ENCODE measurements at regions not wholly inside any gene's neighbourhood (a gene's known extent, or its start where the extent isn't known, plus 50 kb on each side); places are given as distances from the start of the nearest gene placed in this dataset.

- DNase-seq = peak in 1 of 4 experiments; percentile 1
Observed at GRCh38 chr5:86880785-86881492, 263.2 kb downstream of the COX7C start.

- DNase-seq = no peak
Observed at GRCh38 chr5:86881493-86882090, 263.9 kb downstream of the COX7C start.

- no peak for DNase-seq
Observed at GRCh38 chr5:86884608-86885007, 266.9 kb downstream of the COX7C start.

- DNase-seq = no peak
Observed at GRCh38 chr5:86885011-86885410, 267.3 kb downstream of the COX7C start.

- DNase-seq = no peak
Observed at GRCh38 chr5:86885489-86886230, 267.9 kb downstream of the COX7C start.

GRCh38 chr5:86890375-86890774, 272.6 kb downstream of the COX7C start:
- no peak for DNase-seq

- no peak for DNase-seq
Observed at GRCh38 chr5:86894056-86894455, 276.3 kb downstream of the COX7C start.

- DNase-seq = no peak
Observed at GRCh38 chr5:86896916-86897315, 279.2 kb downstream of the COX7C start.

- no peak for DNase-seq
Observed at GRCh38 chr5:86909418-86910295, 291.9 kb downstream of the COX7C start.

- DNase-seq = no peak
Observed at GRCh38 chr5:86917117-86917579, 299.4 kb downstream of the COX7C start.

- DNase-seq = no peak
Observed at GRCh38 chr5:86918246-86918645, 300.5 kb downstream of the COX7C start.

GRCh38 chr5:86926033-86926432, 308.3 kb downstream of the COX7C start:
- no peak for DNase-seq

GRCh38 chr5:86929123-86929766, 311.5 kb downstream of the COX7C start:
- no peak for DNase-seq

- no peak for DNase-seq
Observed at GRCh38 chr5:86951761-86952160, 315.9 kb upstream of the RASA1 start.

- no peak for DNase-seq
Observed at GRCh38 chr5:86964889-86965288, 302.8 kb upstream of the RASA1 start.

- no peak for DNase-seq
Observed at GRCh38 chr5:86968301-86968753, 299.4 kb upstream of the RASA1 start.

- DNase-seq = no peak
Observed at GRCh38 chr5:86970361-86970760, 297.3 kb upstream of the RASA1 start.

- no peak for DNase-seq
Observed at GRCh38 chr5:86971034-86971571, 296.6 kb upstream of the RASA1 start.

- DNase-seq = no peak
Observed at GRCh38 chr5:86974955-86975354, 292.7 kb upstream of the RASA1 start.

- no peak for DNase-seq
Observed at GRCh38 chr5:86977190-86977589, 290.5 kb upstream of the RASA1 start.

GRCh38 chr5:86977808-86978207, 289.9 kb upstream of the RASA1 start:
- no peak for DNase-seq

GRCh38 chr5:86979811-86980411, 287.8 kb upstream of the RASA1 start:
- DNase-seq = no peak
